GM18951 (cell line): ENCODE measurements at regions not wholly inside any gene's neighbourhood (a gene's known extent, or its start where the extent isn't known, plus 50 kb on each side); places are given as distances from the start of the nearest gene placed in this dataset.
"Not testable (repeated sequence)": the region's sequence is repeated elsewhere in the genome, so short reads cannot be mapped to it uniquely, and the experiment has no call there.

Experiments used
- POLR2A ChIP-seq: IDR thresholded peaks from 4 replicates; pipeline ENCODE4 v1.6.1; 2011; ENCODE audit warnings: mild to moderate bottlenecking; ENCODE audit not compliant: insufficient read length, insufficient read depth; ENCODE audit errors: extremely low read depth
- in situ Hi-C: fragments of 300-500 bp; cut with MboI; formaldehyde crosslinking; loops from one replicate; pipeline ENCODE4 v1.12.0; 2022; ENCODE audit warnings: low sequenced_read_pairs, mixed read lengths, inconsistent platforms; ENCODE audit not compliant: unreplicated experiment

GRCh38 chr6:58046584-58046983 is 729.2 kb downstream of the PRIM2 start:
- in situ Hi-C loops: not testable (repeated sequence)

GRCh38 chr6:58047389-58047788 is 730.0 kb downstream of the PRIM2 start:
- in situ Hi-C loops: not testable (repeated sequence)

- in situ Hi-C loops: not testable (repeated sequence)
These were observed 730.4 kb downstream of the PRIM2 start for GRCh38 chr6:58047865-58048264.

GRCh38 chr6:58055465-58056176 is 738.2 kb downstream of the PRIM2 start:
- in situ Hi-C loops: not testable (repeated sequence)

- in situ Hi-C loops: not testable (repeated sequence)
These were observed 742.3 kb downstream of the PRIM2 start for GRCh38 chr6:58059701-58060100.

- in situ Hi-C loops: not testable (repeated sequence)
These were observed 746.1 kb downstream of the PRIM2 start for GRCh38 chr6:58063542-58063941.

- in situ Hi-C loops: not testable (repeated sequence)
These were observed 750.6 kb downstream of the PRIM2 start for GRCh38 chr6:58067867-58068548.

GRCh38 chr6:58073263-58073662 is 755.8 kb downstream of the PRIM2 start:
- no peak for TF ChIP-seq POLR2A
- in situ Hi-C loops: no loop called here

- in situ Hi-C loops: not testable (repeated sequence)
These were observed 772.6 kb downstream of the PRIM2 start for GRCh38 chr6:58090067-58090466.

- in situ Hi-C loops: not testable (repeated sequence)
These were observed 779.8 kb downstream of the PRIM2 start for GRCh38 chr6:58097251-58097650.

- TF ChIP-seq POLR2A: no peak
- in situ Hi-C loops: no loop called here
These were observed 796.5 kb downstream of the PRIM2 start for GRCh38 chr6:58113960-58114359.

GRCh38 chr6:58117162-58117561 is 799.7 kb downstream of the PRIM2 start:
- in situ Hi-C loops: not testable (repeated sequence)

- in situ Hi-C loops: not testable (repeated sequence)
These were observed 804.2 kb downstream of the PRIM2 start for GRCh38 chr6:58121616-58122015.

GRCh38 chr6:58123770-58124169 is 806.3 kb downstream of the PRIM2 start:
- in situ Hi-C loops: not testable (repeated sequence)

GRCh38 chr6:58128549-58128948 is 811.1 kb downstream of the PRIM2 start:
- in situ Hi-C loops: not testable (repeated sequence)

- in situ Hi-C loops: not testable (repeated sequence)
These were observed 811.7 kb downstream of the PRIM2 start for GRCh38 chr6:58129098-58129497.

- in situ Hi-C loops: not testable (repeated sequence)
These were observed 822.3 kb downstream of the PRIM2 start for GRCh38 chr6:58139746-58140145.

GRCh38 chr6:58171025-58171424 is 853.6 kb downstream of the PRIM2 start:
- in situ Hi-C loops: not testable (repeated sequence)

GRCh38 chr6:58181557-58182065 is 864.2 kb downstream of the PRIM2 start:
- in situ Hi-C loops: not testable (repeated sequence)

- in situ Hi-C loops: not testable (repeated sequence)
These were observed 867.9 kb downstream of the PRIM2 start for GRCh38 chr6:58185300-58185699.

GRCh38 chr6:58193209-58193608 is 875.8 kb downstream of the PRIM2 start:
- in situ Hi-C loops: not testable (repeated sequence)
